ENCODE measurements at regions not wholly inside any gene's neighbourhood (a gene's known extent, or its start where the extent isn't known, plus 50 kb on each side); places are given as distances from the start of the nearest gene placed in this dataset.

GRCh38 chr6:144805049-144805448 lies 519.9 kb downstream of the UTRN start:
- TF ChIP-seq REST (IDR thresholded peaks at IDR 0.05; ENCODE audit: low read depth), result no peak
- TF ChIP-seq CREB1 (IDR thresholded peaks at IDR 0.05; ENCODE audit: low read depth), result no peak
